ENCODE measurements at regions not wholly inside any gene's neighbourhood (a gene's known extent, or its start where the extent isn't known, plus 50 kb on each side); places are given as distances from the start of the nearest gene placed in this dataset.
"Not testable (repeated sequence)": the region's sequence is repeated elsewhere in the genome, so short reads cannot be mapped to it uniquely, and the experiment has no call there.

DNA sequence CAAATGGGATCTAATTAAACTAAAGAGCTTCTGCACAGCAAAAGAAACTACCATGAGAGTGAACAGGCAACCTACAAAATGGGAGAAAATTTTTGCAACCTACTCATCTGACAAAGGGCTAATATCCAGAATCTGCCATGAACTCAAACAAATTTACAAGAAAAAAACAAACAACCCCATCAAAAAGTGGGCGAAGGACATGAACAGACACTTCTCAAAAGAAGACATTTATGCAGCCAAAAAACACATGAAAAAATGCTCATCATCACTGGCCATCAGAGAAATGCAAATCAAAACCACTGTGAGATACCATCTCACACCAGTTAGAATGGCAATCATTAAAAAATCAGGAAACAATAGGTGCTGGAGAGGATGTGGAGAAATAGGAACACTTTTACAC is 755.2 kb upstream of the ADGRB3 start:
- not testable (repeated sequence) for H3K4me3 ChIP-seq (ENCODE audit: low read length in 2 of 2); H3K4me2 ChIP-seq (ENCODE audit: insufficient read depth, low read length, poor library complexity, severe bottlenecking); H3K14ac ChIP-seq (ENCODE audit: low read length); H3K27me3 ChIP-seq (ENCODE audit: control insufficient read depth in 3 of 3, insufficient read depth in 3 of 3, low read depth in 1 of 3, low read length in 3 of 3); H3K9me3 ChIP-seq (replicated peaks in 1 of 2; ENCODE audit: control insufficient read depth in 2 of 2, insufficient read depth in 1 of 2, low read depth in 1 of 2, low read length in 2 of 2); H4K91ac ChIP-seq (ENCODE audit: low read depth, low read length, poor library complexity); H2BK120ac ChIP-seq (ENCODE audit: low read depth, low read length); H4K8ac ChIP-seq (ENCODE audit: low read depth, low read length); H2BK5ac ChIP-seq (ENCODE audit: low read length); H3K27ac ChIP-seq (replicated peaks; ENCODE audit: low read length); H2BK15ac ChIP-seq (ENCODE audit: low read length); H2AFZ ChIP-seq (ENCODE audit: low read length); H3K4me1 ChIP-seq (ENCODE audit: control insufficient read depth in 2 of 2, insufficient read depth in 1 of 2, low read depth in 1 of 2, low read length in 2 of 2); H3K36me3 ChIP-seq (replicated peaks in 1 of 2; ENCODE audit: control insufficient read depth in 2 of 2, insufficient read depth in 2 of 2, low read length in 2 of 2); H3K23ac ChIP-seq (ENCODE audit: low read depth, low read length, poor library complexity); H3K79me1 ChIP-seq (ENCODE audit: low read depth, low read length); DNase-seq (ENCODE audit: low spot score); H2BK12ac ChIP-seq (ENCODE audit: low read length); H3K4ac ChIP-seq (ENCODE audit: low read length); H3K9ac ChIP-seq (ENCODE audit: low read depth, low read length, poor library complexity); H3K18ac ChIP-seq (ENCODE audit: low read length); H2AK5ac ChIP-seq (ENCODE audit: low read depth, low read length)
- no CpG with 5 or more reads among the region's 1 CpG for WGBS, 2 donors (ENCODE audit: extremely low coverage in 2 of 2, insufficient read length in 2 of 2, insufficient replicate concordance in 1 of 2)

DNA sequence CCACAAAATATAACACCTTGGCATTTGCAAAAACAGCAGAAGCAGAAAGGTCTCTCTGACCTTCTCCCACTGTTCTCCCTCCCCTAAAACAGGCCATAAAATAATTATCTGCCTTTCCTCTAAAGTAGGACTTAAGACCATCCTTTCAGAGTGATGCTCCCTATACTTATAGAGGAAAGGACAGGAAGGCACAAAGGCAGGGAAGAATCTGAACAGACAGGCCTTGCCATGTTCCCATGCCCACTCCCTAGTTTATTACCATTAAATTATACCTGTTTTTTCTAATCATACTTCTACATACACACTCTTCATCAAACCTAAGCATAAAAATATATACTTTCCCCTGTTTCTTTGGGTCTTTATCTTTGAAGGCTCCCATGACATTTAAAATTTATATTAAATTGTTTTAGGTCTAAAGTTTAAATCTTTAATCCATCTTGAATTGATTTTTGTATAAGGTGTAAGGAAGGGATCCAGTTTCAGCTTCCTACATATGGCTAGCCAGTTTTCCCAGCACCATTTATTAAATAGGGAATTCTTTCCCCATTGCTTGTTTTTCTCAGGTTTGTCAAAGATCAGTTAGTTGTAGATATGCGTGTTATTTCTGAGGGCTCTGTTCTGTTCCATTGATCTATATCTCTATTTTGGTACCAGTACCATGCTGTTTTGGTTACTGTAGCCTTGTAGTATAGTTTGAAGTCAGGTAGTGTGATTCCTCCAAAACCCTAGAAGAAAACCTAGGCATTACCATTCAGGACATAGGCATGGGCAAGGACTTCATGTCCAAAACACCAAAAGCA is 755.8 kb upstream of the ADGRB3 start:
- H3K4me2 ChIP-seq (ENCODE audit: insufficient read depth, low read length, poor library complexity, severe bottlenecking); H2AK5ac ChIP-seq (ENCODE audit: low read depth, low read length); H2BK5ac ChIP-seq (ENCODE audit: low read length); DNase-seq (ENCODE audit: low spot score); H3K9me3 ChIP-seq (replicated peaks in 1 of 2; ENCODE audit: control insufficient read depth in 2 of 2, insufficient read depth in 1 of 2, low read depth in 1 of 2, low read length in 2 of 2); H3K27me3 ChIP-seq (ENCODE audit: control insufficient read depth in 3 of 3, insufficient read depth in 3 of 3, low read depth in 1 of 3, low read length in 3 of 3); H2BK120ac ChIP-seq (ENCODE audit: low read depth, low read length); H3K9ac ChIP-seq (ENCODE audit: low read depth, low read length, poor library complexity); H3K4me3 ChIP-seq (ENCODE audit: low read length in 2 of 2); H3K23ac ChIP-seq (ENCODE audit: low read depth, low read length, poor library complexity); H3K4me1 ChIP-seq (ENCODE audit: control insufficient read depth in 2 of 2, insufficient read depth in 1 of 2, low read depth in 1 of 2, low read length in 2 of 2); H2AFZ ChIP-seq (ENCODE audit: low read length); H3K36me3 ChIP-seq (replicated peaks in 1 of 2; ENCODE audit: control insufficient read depth in 2 of 2, insufficient read depth in 2 of 2, low read length in 2 of 2); H2BK12ac ChIP-seq (ENCODE audit: low read length); H2BK15ac ChIP-seq (ENCODE audit: low read length); H3K27ac ChIP-seq (replicated peaks; ENCODE audit: low read length); H3K18ac ChIP-seq (ENCODE audit: low read length); H3K14ac ChIP-seq (ENCODE audit: low read length); H4K8ac ChIP-seq (ENCODE audit: low read depth, low read length); H3K79me1 ChIP-seq (ENCODE audit: low read depth, low read length); H3K4ac ChIP-seq (ENCODE audit: low read length); H4K91ac ChIP-seq (ENCODE audit: low read depth, low read length, poor library complexity): not testable (repeated sequence)
- WGBS, 2 donors (ENCODE audit: extremely low coverage in 2 of 2, insufficient read length in 2 of 2, insufficient replicate concordance in 1 of 2) = no CpG with 5 or more reads among the region's 1 CpG

DNA sequence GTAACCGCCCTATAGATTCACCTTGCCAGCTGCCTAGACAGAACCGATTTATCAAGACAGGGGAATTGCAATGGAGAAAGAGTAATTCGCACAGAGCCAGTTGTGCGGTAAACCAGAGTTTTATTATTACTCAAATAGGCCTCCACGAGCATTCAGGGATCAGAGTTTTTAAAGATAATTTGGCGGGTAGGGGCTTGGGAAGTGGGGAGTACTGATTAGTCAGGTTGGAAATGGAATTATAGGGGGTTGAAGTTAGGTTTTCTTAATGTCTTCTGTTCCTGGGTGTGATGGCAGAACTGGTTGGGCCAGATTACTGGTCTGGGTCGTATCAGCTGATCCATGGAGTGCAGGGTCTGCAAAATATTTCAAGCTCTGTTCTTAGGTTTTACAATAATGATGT is 756.9 kb upstream of the ADGRB3 start:
- not testable (repeated sequence) for H2AK5ac ChIP-seq (ENCODE audit: low read depth, low read length); H3K18ac ChIP-seq (ENCODE audit: low read length); H2BK15ac ChIP-seq (ENCODE audit: low read length); H4K91ac ChIP-seq (ENCODE audit: low read depth, low read length, poor library complexity); H2BK12ac ChIP-seq (ENCODE audit: low read length); H3K4me3 ChIP-seq (ENCODE audit: low read length in 2 of 2); DNase-seq (ENCODE audit: low spot score); H3K14ac ChIP-seq (ENCODE audit: low read length); H3K27me3 ChIP-seq (ENCODE audit: control insufficient read depth in 3 of 3, insufficient read depth in 3 of 3, low read depth in 1 of 3, low read length in 3 of 3); H2BK5ac ChIP-seq (ENCODE audit: low read length); H3K4me2 ChIP-seq (ENCODE audit: insufficient read depth, low read length, poor library complexity, severe bottlenecking); H3K36me3 ChIP-seq (replicated peaks in 1 of 2; ENCODE audit: control insufficient read depth in 2 of 2, insufficient read depth in 2 of 2, low read length in 2 of 2); H3K27ac ChIP-seq (replicated peaks; ENCODE audit: low read length); H3K23ac ChIP-seq (ENCODE audit: low read depth, low read length, poor library complexity); H3K4ac ChIP-seq (ENCODE audit: low read length); H4K8ac ChIP-seq (ENCODE audit: low read depth, low read length); H3K9ac ChIP-seq (ENCODE audit: low read depth, low read length, poor library complexity); H3K9me3 ChIP-seq (replicated peaks in 1 of 2; ENCODE audit: control insufficient read depth in 2 of 2, insufficient read depth in 1 of 2, low read depth in 1 of 2, low read length in 2 of 2); H3K79me1 ChIP-seq (ENCODE audit: low read depth, low read length); H3K4me1 ChIP-seq (ENCODE audit: control insufficient read depth in 2 of 2, insufficient read depth in 1 of 2, low read depth in 1 of 2, low read length in 2 of 2); H2BK120ac ChIP-seq (ENCODE audit: low read depth, low read length); H2AFZ ChIP-seq (ENCODE audit: low read length)
- no CpG with 5 or more reads among the region's 7 CpGs for WGBS, 2 donors (ENCODE audit: extremely low coverage in 2 of 2, insufficient read length in 2 of 2, insufficient replicate concordance in 1 of 2)

DNA sequence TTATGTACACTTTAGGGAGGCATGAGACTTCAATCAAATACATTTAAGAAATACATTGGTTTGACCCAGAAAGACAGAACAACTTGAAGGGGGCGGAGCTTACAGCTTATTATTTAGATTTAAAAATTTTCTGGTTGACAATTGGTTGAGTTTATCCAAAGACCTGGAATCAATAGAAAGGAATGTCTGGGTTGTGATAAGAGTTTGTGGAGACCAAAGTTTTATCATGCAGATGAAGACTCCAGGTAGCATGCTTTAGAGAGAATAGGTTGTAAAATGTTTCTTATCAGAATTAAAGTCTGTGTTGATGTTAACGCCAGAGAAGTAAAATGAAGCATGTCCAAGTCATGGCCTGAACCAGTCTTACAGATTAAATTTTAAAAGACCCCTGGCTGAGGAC is 757.8 kb upstream of the ADGRB3 start:
- Histone ChIP-seq H4K8ac (ENCODE audit: low read depth, low read length) (no peak overlapping the region), H3K18ac (ENCODE audit: low read length) (no peak overlapping the region), H3K79me1 (ENCODE audit: low read depth, low read length) (no peaks in the 10 kb centered on the region), H3K9me3 (replicated peaks in 1 of 2; ENCODE audit: control insufficient read depth in 2 of 2, insufficient read depth in 1 of 2, low read depth in 1 of 2, low read length in 2 of 2) (no peaks in the 10 kb centered on the region), H2AFZ (ENCODE audit: low read length) (no peak overlapping the region), H3K9ac (ENCODE audit: low read depth, low read length, poor library complexity) (no peak overlapping the region), H2BK5ac (ENCODE audit: low read length) (no peak overlapping the region), H3K4me3 (ENCODE audit: low read length in 2 of 2) (no peak overlapping the region), H4K91ac (ENCODE audit: low read depth, low read length, poor library complexity) (no peak overlapping the region), H3K23ac (ENCODE audit: low read depth, low read length, poor library complexity) (no peak overlapping the region), H3K27ac (replicated peaks; ENCODE audit: low read length) (no peak overlapping the region), H2BK12ac (ENCODE audit: low read length) (no peak overlapping the region), H3K14ac (ENCODE audit: low read length) (no peak overlapping the region), H2AK5ac (ENCODE audit: low read depth, low read length) (no peak overlapping the region), H3K4me2 (ENCODE audit: insufficient read depth, low read length, poor library complexity, severe bottlenecking) (no peak overlapping the region), H3K36me3 (replicated peaks in 1 of 2; ENCODE audit: control insufficient read depth in 2 of 2, insufficient read depth in 2 of 2, low read length in 2 of 2) (no peaks in the 10 kb centered on the region), H2BK15ac (ENCODE audit: low read length) (no peak overlapping the region), H3K4ac (ENCODE audit: low read length) (no peak overlapping the region), H2BK120ac (ENCODE audit: low read depth, low read length) (no peak overlapping the region), H3K4me1 (ENCODE audit: control insufficient read depth in 2 of 2, insufficient read depth in 1 of 2, low read depth in 1 of 2, low read length in 2 of 2) (no peaks in the 10 kb centered on the region), H3K27me3 (ENCODE audit: control insufficient read depth in 3 of 3, insufficient read depth in 3 of 3, low read depth in 1 of 3, low read length in 3 of 3) (no peaks in the 10 kb centered on the region)
- WGBS, 2 donors (ENCODE audit: extremely low coverage in 2 of 2, insufficient read length in 2 of 2, insufficient replicate concordance in 1 of 2) = no CpG with 5 or more reads among the region's 2 CpGs
- DNase-seq (ENCODE audit: low spot score) = no peak

Data from neuronal stem cell (in vitro differentiated cells).